H9 (cell line): ENCODE measurements at regions not wholly inside any gene's neighbourhood (a gene's known extent, or its start where the extent isn't known, plus 50 kb on each side); places are given as distances from the start of the nearest gene placed in this dataset.

Experiments
- DNase-seq: peaks from one replicate; pipeline ENCODE4 v3.0.0-alpha.2; 2017
- H2AFZ ChIP-seq: one replicate; pipeline ENCODE4 v1.6.1; 2013; ENCODE audit warnings: mild to moderate bottlenecking, low read length, control low read depth, moderate library complexity
- H2AK5ac ChIP-seq: 2 replicates; pipeline ENCODE4 v1.6.1; 2013; ENCODE audit warnings: low read length, control low read depth, mixed read lengths; ENCODE audit not compliant: insufficient read length
- H2BK120ac ChIP-seq: one replicate; pipeline ENCODE4 v1.6.1; 2013; ENCODE audit warnings: low read depth, mild to moderate bottlenecking, low read length, control low read depth, inconsistent platforms; ENCODE audit not compliant: poor library complexity, severe bottlenecking
- H2BK12ac ChIP-seq: 2 replicates; pipeline ENCODE4 v1.6.1; 2013; ENCODE audit warnings: low read length, control low read depth, mixed read lengths, low read depth; ENCODE audit not compliant: insufficient read length
- H2BK15ac ChIP-seq: 2 replicates; pipeline ENCODE4 v1.6.1; 2013; ENCODE audit warnings: low read depth, low read length, control low read depth
- H2BK20ac ChIP-seq: one replicate; pipeline ENCODE4 v1.6.1; 2013; ENCODE audit warnings: low read depth, mild to moderate bottlenecking, low read length, control low read depth, inconsistent platforms; ENCODE audit not compliant: poor library complexity, severe bottlenecking
- H2BK5ac ChIP-seq: 2 replicates; pipeline ENCODE4 v1.6.1; 2013; ENCODE audit warnings: low read length, control low read depth, mixed read lengths; ENCODE audit not compliant: insufficient read length
- H3K14ac ChIP-seq: 2 replicates; pipeline ENCODE4 v1.6.1; 2013; ENCODE audit warnings: low read length, control low read depth; ENCODE audit not compliant: insufficient read depth
- H3K18ac ChIP-seq: 2 replicates; pipeline ENCODE4 v1.6.1; 2013; ENCODE audit warnings: low read depth, mild to moderate bottlenecking, mixed read lengths, low read length, control low read depth; ENCODE audit not compliant: insufficient read length
- H3K23ac ChIP-seq: 2 replicates; pipeline ENCODE4 v1.6.1; 2013; ENCODE audit warnings: low read length, control low read depth, mixed read lengths, low read depth; ENCODE audit not compliant: insufficient read length
- H3K23me2 ChIP-seq: 2 replicates; pipeline ENCODE4 v1.6.1; 2013; ENCODE audit warnings: low read depth, mild to moderate bottlenecking, mixed read lengths, low read length, control low read depth; ENCODE audit not compliant: insufficient read length, poor library complexity, severe bottlenecking
- H3K27ac ChIP-seq: 2 replicates; pipeline ENCODE4 v1.5.1; 2013; ENCODE audit warnings: low read length, control low read depth, mixed read lengths, low read depth; ENCODE audit not compliant: insufficient read length
- H3K27me3 ChIP-seq: 2 replicates; pipeline ENCODE4 v1.6.1; 2013; ENCODE audit warnings: low read length, control low read depth, inconsistent platforms; ENCODE audit not compliant: insufficient read depth
- H3K4ac ChIP-seq: 2 replicates; pipeline ENCODE4 v1.6.1; 2013; ENCODE audit warnings: low read depth, mild to moderate bottlenecking, control low read depth, inconsistent platforms, low read length, moderate library complexity
- H3K4me1 ChIP-seq: 2 replicates; pipeline ENCODE4 v1.6.1; 2013; ENCODE audit warnings: low read length, control low read depth, inconsistent platforms; ENCODE audit not compliant: insufficient read depth
- H3K4me2 ChIP-seq: 2 replicates; pipeline ENCODE4 v1.6.1; 2013; ENCODE audit warnings: low read length, control low read depth, mixed read lengths; ENCODE audit not compliant: insufficient read length, insufficient read depth
- H3K56ac ChIP-seq: 2 replicates; pipeline ENCODE4 v1.6.1; 2013; ENCODE audit warnings: low read depth, mild to moderate bottlenecking, mixed read lengths, low read length, control low read depth; ENCODE audit not compliant: insufficient read length
- H3K79me1 ChIP-seq: 2 replicates; pipeline ENCODE4 v1.6.1; 2013; ENCODE audit warnings: low read depth, mild to moderate bottlenecking, moderate library complexity, low read length, control low read depth, inconsistent platforms; ENCODE audit not compliant: insufficient read depth, poor library complexity, severe bottlenecking
- H3K79me2 ChIP-seq: 2 replicates; pipeline ENCODE4 v1.6.1; 2013; ENCODE audit warnings: low read length, control low read depth, inconsistent platforms; ENCODE audit not compliant: insufficient read depth
- H3K9ac ChIP-seq: 2 replicates; pipeline ENCODE4 v1.6.1; 2013; ENCODE audit warnings: low read length, control low read depth, mixed read lengths; ENCODE audit not compliant: insufficient read length; ENCODE audit errors: extremely low read depth
- H3K9me3 ChIP-seq: one replicate; pipeline ENCODE4 v1.6.1; 2013; ENCODE audit warnings: low read depth, low read length, inconsistent platforms; ENCODE audit not compliant: control insufficient read depth
- H3T11ph ChIP-seq: one replicate; pipeline ENCODE4 v1.6.1; 2013; ENCODE audit warnings: mild to moderate bottlenecking, low read length, control low read depth, inconsistent platforms
- H4K20me1 ChIP-seq: one replicate; pipeline ENCODE4 v1.6.1; 2013; ENCODE audit not compliant: control insufficient read depth, insufficient read length, insufficient read depth
- H4K5ac ChIP-seq: 2 replicates; pipeline ENCODE4 v1.6.1; 2013; ENCODE audit warnings: low read depth, mild to moderate bottlenecking, mixed read lengths, low read length, control low read depth; ENCODE audit not compliant: insufficient read length
- H4K8ac ChIP-seq: replicated peaks from 2 replicates; pipeline ENCODE4 v1.6.1; 2013; ENCODE audit warnings: low read length, control low read depth, mixed read lengths, low read depth; ENCODE audit not compliant: insufficient read length
- H4K91ac ChIP-seq: 2 replicates; pipeline ENCODE4 v1.6.1; 2013; ENCODE audit warnings: low read depth, mild to moderate bottlenecking, moderate library complexity, mixed read lengths, low read length, control low read depth; ENCODE audit not compliant: insufficient read length
- H3K27ac Mint-ChIP-seq, 3 experiments: 2 replicates in 2 of 3; 3 replicates in 1 of 3; pipeline ENCODE4 v1.8.0; 2020 to 2021; ENCODE audit warnings: mixed read lengths in 3 of 3, mild to moderate bottlenecking in 1 of 3, moderate library complexity in 1 of 3
- H3K27me3 Mint-ChIP-seq: 2 replicates; pipeline ENCODE4 v1.8.0; 2021; ENCODE audit warnings: low read depth, mild to moderate bottlenecking, moderate library complexity, mixed read lengths
- H3K36me3 Mint-ChIP-seq, 3 experiments: 2 replicates in 2 of 3; 3 replicates in 1 of 3; pipeline ENCODE4 v1.8.0; 2020 to 2021; ENCODE audit warnings: low read depth in 3 of 3, mixed read lengths in 3 of 3; ENCODE audit not compliant: insufficient read depth in 1 of 3
- H3K4me1 Mint-ChIP-seq, 2 experiments: 2 replicates each; pipeline ENCODE4 v1.8.0; 2020; ENCODE audit warnings: mixed read lengths in 2 of 2
- H3K4me3 Mint-ChIP-seq, 2 experiments: 2 replicates in 1 of 2; 3 replicates in 1 of 2; pipeline ENCODE4 v1.8.0; 2020 to 2021; ENCODE audit warnings: mild to moderate bottlenecking in 2 of 2, mixed read lengths in 2 of 2, moderate library complexity in 1 of 2
- H3K9me3 Mint-ChIP-seq, 2 experiments: 2 replicates in 1 of 2; 3 replicates in 1 of 2; pipeline ENCODE4 v1.8.0; 2020; ENCODE audit warnings: mild to moderate bottlenecking in 2 of 2, mixed read lengths in 2 of 2, moderate library complexity in 1 of 2
- CTCF ChIP-seq: fragments of 200-600 bp; sonication (generic); conservative IDR thresholded peaks from 3 replicates; pipeline ENCODE4 v1.8.0; 2021; ENCODE audit warnings: antibody characterized with exemption, mild to moderate bottlenecking
- WGBS: extraction: QIAGEN DNeasy Blood & Tissue Kit; methylation state at CpG from one replicate; pipeline ENCODE4 v1.1.7; 2013; ENCODE audit warnings: missing lambda C conversion rate, low lambda C conversion rate, mixed read lengths; ENCODE audit not compliant: insufficient read length; ENCODE audit errors: extremely low coverage; 5-methylcytosine and 5-hydroxymethylcytosine counted together

DNA sequence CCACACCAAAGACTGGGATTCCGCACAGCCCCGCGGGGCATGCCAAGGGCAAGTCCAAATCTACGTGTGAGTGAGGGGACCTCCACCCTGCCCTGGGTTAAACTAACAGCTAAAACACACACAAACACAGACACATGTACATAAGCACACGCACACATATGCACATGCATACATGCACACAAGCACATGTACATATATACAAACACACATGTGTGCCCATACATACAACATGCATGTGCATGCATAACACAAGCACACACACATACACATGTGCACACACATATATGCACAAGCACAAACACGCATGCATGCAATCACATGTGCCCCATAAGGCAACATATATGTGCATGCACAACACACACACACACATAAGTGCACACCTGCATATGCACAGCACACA is 136.7 kb downstream of the SOX1 start:
- no CpG with 5 or more reads among the region's 6 CpGs for WGBS
- H3K4me1 Mint-ChIP-seq = peaks cover 29 to 51% of the 10 kb centered on the region in 2 experiments
- no peak overlapping the region for H2BK15ac ChIP-seq
- H3K23me2 ChIP-seq = peaks cover 7% of the 10 kb centered on the region
- no peak overlapping the region for H3T11ph ChIP-seq
- H3K36me3 Mint-ChIP-seq = no peaks in the 10 kb centered on the region
- H4K91ac ChIP-seq = no peak overlapping the region
- H3K9ac ChIP-seq = no peak overlapping the region
- H3K27ac Mint-ChIP-seq = peak overlapping the region in 1 of 3 experiments; percentile 11; a peak in 1 of 7 replicates
- H3K79me1 ChIP-seq = no peaks in the 10 kb centered on the region
- H3K27me3 Mint-ChIP-seq = peaks cover 72% of the 10 kb centered on the region
- no peak overlapping the region for H3K14ac ChIP-seq
- no peak overlapping the region for H3K18ac ChIP-seq
- H2BK12ac ChIP-seq = no peak overlapping the region
- no peak overlapping the region for H3K56ac ChIP-seq
- H2AK5ac ChIP-seq = no peak overlapping the region
- no peak overlapping the region for H3K23ac ChIP-seq
- no peaks in the 10 kb centered on the region for H3K9me3 ChIP-seq
- H2AFZ ChIP-seq = no peak overlapping the region
- H3K9me3 Mint-ChIP-seq = peaks cover 0 to 4% of the 10 kb centered on the region in 2 experiments; a peak in 1 of 5 replicates
- no peak overlapping the region for H4K8ac ChIP-seq
- no peak overlapping the region for H2BK20ac ChIP-seq
- peaks cover 15% of the 10 kb centered on the region; the same call in 1 of the 2 replicates for H3K27me3 ChIP-seq
- no peak overlapping the region for H2BK120ac ChIP-seq
- H3K4ac ChIP-seq = no peak overlapping the region
- no peak overlapping the region for H3K4me2 ChIP-seq
- no peaks in the 10 kb centered on the region for H3K79me2 ChIP-seq
- H4K5ac ChIP-seq = no peak overlapping the region
- H4K20me1 ChIP-seq = peaks cover 2% of the 10 kb centered on the region
- no peaks in the 10 kb centered on the region; the same call in 1 of the 2 replicates for H3K4me1 ChIP-seq
- TF ChIP-seq CTCF = no peak
- no peak overlapping the region for H3K4me3 Mint-ChIP-seq
- H2BK5ac ChIP-seq = no peak overlapping the region
- no peak for DNase-seq
- no peak overlapping the region for H3K27ac ChIP-seq
